SU-DHL-6 (cell line): ENCODE measurements at regions not wholly inside any gene's neighbourhood (a gene's known extent, or its start where the extent isn't known, plus 50 kb on each side); places are given as distances from the start of the nearest gene placed in this dataset.

Experiments used
- H2AFZ ChIP-seq: fragments of 200-600 bp; sonication (generic); 2 replicates; pipeline ENCODE4 v1.6.1; 2014; ENCODE audit warnings: low read depth, mild to moderate bottlenecking, moderate library complexity, mixed read lengths, antibody characterized with exemption, low read length; ENCODE audit not compliant: severe bottlenecking
- H3F3A ChIP-seq: fragments of 200-600 bp; shearing (Covaris generic); 2 replicates; pipeline ENCODE4 v1.6.0; 2016; ENCODE audit warnings: antibody characterized with exemption, mild to moderate bottlenecking; ENCODE audit not compliant: insufficient read depth
- H3K27ac ChIP-seq: fragments of 200-600 bp; sonication (generic); 2 replicates; pipeline ENCODE4 v1.5.1; 2016; ENCODE audit warnings: low read depth, mild to moderate bottlenecking, low read length, moderate library complexity, mixed read lengths
- H3K27me3 ChIP-seq: fragments of 200-600 bp; sonication (generic), shearing (Covaris generic); 2 replicates; pipeline ENCODE4 v1.6.0; 2014; ENCODE audit warnings: mild to moderate bottlenecking, low read length
- H3K36me3 ChIP-seq: fragments of 200-600 bp; sonication (generic); 2 replicates; pipeline ENCODE4 v1.6.1; 2014; ENCODE audit warnings: mild to moderate bottlenecking, low read length, mixed read lengths
- H3K4me2 ChIP-seq: fragments of 300-600, 200-600 bp; shearing (Covaris generic), sonication (generic); 2 replicates; pipeline ENCODE4 v1.6.0; 2014; ENCODE audit warnings: low read length, low read depth, mild to moderate bottlenecking; ENCODE audit not compliant: poor library complexity, severe bottlenecking
- H3K4me3 ChIP-seq: fragments of 200-600 bp; sonication (generic); 2 replicates; pipeline ENCODE4 v1.5.1; 2014; ENCODE audit warnings: antibody characterized with exemption, low read length, mild to moderate bottlenecking, mixed read lengths; ENCODE audit not compliant: insufficient read depth, poor library complexity, severe bottlenecking
- H3K79me2 ChIP-seq: fragments of 200-600 bp; sonication (generic); 2 replicates; pipeline ENCODE4 v1.6.1; 2014; ENCODE audit warnings: mild to moderate bottlenecking, low read length, moderate library complexity; ENCODE audit not compliant: insufficient read depth
- H3K9ac ChIP-seq: fragments of 200-600 bp; sonication (generic); 2 replicates; pipeline ENCODE4 v1.7.0; 2014; ENCODE audit warnings: mild to moderate bottlenecking, low read length
- H3K9me2 ChIP-seq: fragments of 200-600 bp; sonication (generic); replicated peaks from 2 replicates; pipeline ENCODE4 v1.6.1; 2014; ENCODE audit warnings: low read length; ENCODE audit not compliant: insufficient read depth
- H3K9me3 ChIP-seq: fragments of 200-600 bp; sonication (generic); 2 replicates; pipeline ENCODE4 v1.6.1; 2014; ENCODE audit warnings: low read length, mixed read lengths; ENCODE audit not compliant: insufficient read depth
- H4K20me1 ChIP-seq: fragments of 200-600 bp; sonication (generic); 2 replicates; pipeline ENCODE4 v1.6.1; 2014; ENCODE audit warnings: low read depth, mild to moderate bottlenecking, antibody characterized with exemption, low read length, moderate library complexity, mixed read lengths
- EZH2phosphoT487 ChIP-seq: fragments of 200-600 bp; sonication (generic), shearing (Covaris generic); conservative IDR thresholded peaks from 2 replicates; pipeline ENCODE4 v1.6.1; 2018; ENCODE audit warnings: mild to moderate bottlenecking, antibody characterized with exemption, low read length, moderate library complexity, mixed read lengths
- TF ChIP-seq, protein P1 (sequence below): fragments of 200-600 bp; sonication (generic); IDR thresholded peaks from one replicate; pipeline ENCODE4 v1.5.1; 2017; ENCODE audit warnings: antibody characterized with exemption, mild to moderate bottlenecking, low read length, moderate library complexity; ENCODE audit not compliant: insufficient read depth, poor library complexity, severe bottlenecking

- Histone ChIP-seq H3K4me3 (no peak overlapping the region), H3K79me2 (no peaks in the 10 kb centered on the region), H3K9me2 (no peaks in the 10 kb centered on the region), H3K9ac (no peak overlapping the region), H3K4me2 (no peak overlapping the region), H3K9me3 (peaks cover 6% of the 10 kb centered on the region; the same call in 1 of the 2 replicates), H3K27me3 (no peaks in the 10 kb centered on the region), H4K20me1 (no peaks in the 10 kb centered on the region), H2AFZ (no peak overlapping the region), H3F3A (no peaks in the 10 kb centered on the region), H3K36me3 (no peaks in the 10 kb centered on the region), H3K27ac (no peak overlapping the region)
- TF ChIP-seq, protein P1, sequence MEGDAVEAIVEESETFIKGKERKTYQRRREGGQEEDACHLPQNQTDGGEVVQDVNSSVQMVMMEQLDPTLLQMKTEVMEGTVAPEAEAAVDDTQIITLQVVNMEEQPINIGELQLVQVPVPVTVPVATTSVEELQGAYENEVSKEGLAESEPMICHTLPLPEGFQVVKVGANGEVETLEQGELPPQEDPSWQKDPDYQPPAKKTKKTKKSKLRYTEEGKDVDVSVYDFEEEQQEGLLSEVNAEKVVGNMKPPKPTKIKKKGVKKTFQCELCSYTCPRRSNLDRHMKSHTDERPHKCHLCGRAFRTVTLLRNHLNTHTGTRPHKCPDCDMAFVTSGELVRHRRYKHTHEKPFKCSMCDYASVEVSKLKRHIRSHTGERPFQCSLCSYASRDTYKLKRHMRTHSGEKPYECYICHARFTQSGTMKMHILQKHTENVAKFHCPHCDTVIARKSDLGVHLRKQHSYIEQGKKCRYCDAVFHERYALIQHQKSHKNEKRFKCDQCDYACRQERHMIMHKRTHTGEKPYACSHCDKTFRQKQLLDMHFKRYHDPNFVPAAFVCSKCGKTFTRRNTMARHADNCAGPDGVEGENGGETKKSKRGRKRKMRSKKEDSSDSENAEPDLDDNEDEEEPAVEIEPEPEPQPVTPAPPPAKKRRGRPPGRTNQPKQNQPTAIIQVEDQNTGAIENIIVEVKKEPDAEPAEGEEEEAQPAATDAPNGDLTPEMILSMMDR = no peak
- no peak for TF ChIP-seq EZH2phosphoT487
These were observed 408.3 kb downstream of the DSC3 start for GRCh38 chr18:30634249-30634648.

DNA sequence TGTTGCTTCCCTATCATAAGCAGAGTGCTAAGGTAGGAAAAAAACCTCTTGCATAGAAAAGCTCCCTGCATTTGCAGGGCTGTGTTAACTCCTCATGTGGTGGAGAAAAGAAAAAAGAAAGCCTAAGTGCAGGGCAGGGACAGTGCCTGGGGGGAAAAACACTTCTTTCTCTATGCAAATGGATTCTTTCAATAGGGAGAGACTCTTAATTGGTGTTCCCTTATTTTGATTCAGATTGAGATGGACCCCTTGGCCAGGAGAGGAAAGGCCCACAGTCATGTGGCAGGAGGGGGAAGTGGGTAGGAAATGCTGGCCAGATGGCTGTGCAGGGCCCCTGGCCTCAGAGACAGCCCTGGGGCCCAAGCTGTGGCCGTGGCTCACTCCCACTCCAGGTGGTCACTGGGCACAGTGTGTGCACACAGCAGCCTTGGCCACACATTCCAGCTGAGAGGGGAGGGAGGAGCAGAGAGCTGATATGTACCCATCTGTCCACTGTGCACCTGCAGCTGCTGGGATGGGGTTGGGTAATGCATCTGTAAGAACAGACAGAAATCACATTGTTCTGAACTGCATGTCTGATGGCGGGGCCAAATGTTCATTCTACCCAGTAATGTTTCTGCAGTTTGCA is 410.4 kb downstream of the DSC3 start:
- Histone ChIP-seq H3K4me3 (no peak overlapping the region), H2AFZ (no peak overlapping the region), H3K9ac (no peak overlapping the region), H3F3A (no peaks in the 10 kb centered on the region), H3K27ac (no peak overlapping the region), H3K79me2 (no peaks in the 10 kb centered on the region), H3K9me3 (peaks cover 6% of the 10 kb centered on the region; the same call in 1 of the 2 replicates), H3K4me2 (no peak overlapping the region), H4K20me1 (no peaks in the 10 kb centered on the region), H3K9me2 (no peaks in the 10 kb centered on the region), H3K36me3 (no peaks in the 10 kb centered on the region), H3K27me3 (no peaks in the 10 kb centered on the region)
- TF ChIP-seq, protein P1 = no peak
- no peak for TF ChIP-seq EZH2phosphoT487

- TF ChIP-seq, protein P1 = no peak
- TF ChIP-seq EZH2phosphoT487 = no peak
- H3K9me2 ChIP-seq = no peaks in the 10 kb centered on the region
- H3K79me2 ChIP-seq = no peaks in the 10 kb centered on the region
- no peak overlapping the region for H2AFZ ChIP-seq
- H3K36me3 ChIP-seq = no peaks in the 10 kb centered on the region
- no peak overlapping the region for H3K27ac ChIP-seq
- no peaks in the 10 kb centered on the region for H4K20me1 ChIP-seq
- H3F3A ChIP-seq = no peaks in the 10 kb centered on the region
- H3K9ac ChIP-seq = no peak overlapping the region
- no peak overlapping the region for H3K4me3 ChIP-seq
- H3K9me3 ChIP-seq = no peaks in the 10 kb centered on the region
- H3K4me2 ChIP-seq = no peak overlapping the region
- H3K27me3 ChIP-seq = no peaks in the 10 kb centered on the region
These were observed 416.6 kb downstream of the DSC3 start for GRCh38 chr18:30625961-30626360.
